Upper lobe of left lung (tissue), 6 donors: ENCODE measurements at regions not wholly inside any gene's neighbourhood (a gene's known extent, or its start where the extent isn't known, plus 50 kb on each side); places are given as distances from the start of the nearest gene placed in this dataset.
A peak's percentile ranks its signal among the peaks of the same experiment; 100 is the strongest.

Source experiments
- ATAC-seq, 2 donors: fragments of 200-7000 bp; cut with Tn5 transposase; one replicate each; pipeline ENCODE4 v1.9.1; 2022; ENCODE audit warnings: mild to moderate bottlenecking in 2 of 2, moderate library complexity in 2 of 2; ENCODE audit not compliant: low FRiP score in 2 of 2
- DNase-seq, 2 donors: peaks; one replicate each; pipeline ENCODE4 v3.0.0-alpha.2; 2019 to 2020
- H3K27ac ChIP-seq, 4 donors: fragments of 200-600 bp; sonication (generic); one replicate each; pipeline ENCODE4 v1.5.1; 2016 to 2019
- H3K27me3 ChIP-seq, 4 donors: fragments of 200-600 bp; sonication (generic); one replicate each; pipeline ENCODE4 v1.5.1; 2017 to 2019
- H3K36me3 ChIP-seq, 4 donors: fragments of 200-600 bp; sonication (generic); one replicate each; pipeline ENCODE4 v1.5.1; 2016 to 2019
- H3K4me1 ChIP-seq, 4 donors: fragments of 200-600 bp; sonication (generic); one replicate each; pipeline ENCODE4 v1.5.1; 2018 to 2019
- H3K4me3 ChIP-seq, 4 donors: fragments of 200-600 bp; sonication (generic); one replicate each; pipeline ENCODE4 v1.5.1; 2017 to 2019; ENCODE audit warnings: mild to moderate bottlenecking in 2 of 4, moderate library complexity in 1 of 4
- H3K9me3 ChIP-seq, 4 donors: fragments of 200-600 bp; sonication (generic); one replicate each; pipeline ENCODE4 v1.5.1; 2018 to 2019
- CTCF ChIP-seq, 6 experiments: fragments of 450-650 bp in 4 of 6; fragments of 200-600 bp in 2 of 6; sonication (generic) in 2 of 6; IDR thresholded peaks; one replicate each; pipeline ENCODE4 v1.5.1; 2016 to 2019; ENCODE audit warnings: antibody characterized with exemption in 6 of 6
- EP300 ChIP-seq, 4 donors: sonication (generic); formaldehyde crosslinking; IDR thresholded peaks; one replicate each; pipeline ENCODE4 v1.5.1; 2017; ENCODE audit warnings: antibody characterized with exemption in 4 of 4, control low read depth in 2 of 4
- POLR2A ChIP-seq, 4 donors: fragments of 450-650 bp; IDR thresholded peaks; one replicate each; pipeline ENCODE4 v1.5.1; 2016 to 2017; ENCODE audit warnings: antibody characterized with exemption in 4 of 4, mild to moderate bottlenecking in 2 of 4
- POLR2AphosphoS5 ChIP-seq, 2 donors: sonication (generic); formaldehyde crosslinking; IDR thresholded peaks; one replicate each; pipeline ENCODE4 v1.5.1; 2017; ENCODE audit warnings: antibody characterized with exemption in 2 of 2
- WGBS, 2 donors: methylation state at CpG; one replicate each; pipeline ENCODE4 v1.1.5; 2017 to 2018; 5-methylcytosine and 5-hydroxymethylcytosine counted together
- donor health status: DM: no; HTN: no; CAD: no; lungs with moderate emphysema.
- donor health status: DM: no; HTN: yes; CAD: no; lungs with severe emphysema.

GRCh38 chrX:3257471-3257870, 89.0 kb downstream of the MXRA5 start:
- no peak for DNase-seq
- H3K27ac ChIP-seq = no peak overlapping the region
- H3K36me3 ChIP-seq = no peaks in the 10 kb centered on the region
- TF ChIP-seq POLR2A (IDR thresholded peaks at IDR 0.05) (no peak), POLR2AphosphoS5 (IDR thresholded peaks at IDR 0.05) (no peak), CTCF (IDR thresholded peaks at IDR 0.05) (no peak), EP300 (IDR thresholded peaks at IDR 0.05) (no peak)
- H3K4me3 ChIP-seq = no peak overlapping the region
- no peaks in the 10 kb centered on the region for H3K9me3 ChIP-seq
- H3K4me1 ChIP-seq = no peaks in the 10 kb centered on the region
- ATAC-seq = no peak
- 73 to 84% methylated on average over 3 of the region's 3 CpGs for WGBS, 2 donors
- H3K27me3 ChIP-seq = no peaks in the 10 kb centered on the region

DNA sequence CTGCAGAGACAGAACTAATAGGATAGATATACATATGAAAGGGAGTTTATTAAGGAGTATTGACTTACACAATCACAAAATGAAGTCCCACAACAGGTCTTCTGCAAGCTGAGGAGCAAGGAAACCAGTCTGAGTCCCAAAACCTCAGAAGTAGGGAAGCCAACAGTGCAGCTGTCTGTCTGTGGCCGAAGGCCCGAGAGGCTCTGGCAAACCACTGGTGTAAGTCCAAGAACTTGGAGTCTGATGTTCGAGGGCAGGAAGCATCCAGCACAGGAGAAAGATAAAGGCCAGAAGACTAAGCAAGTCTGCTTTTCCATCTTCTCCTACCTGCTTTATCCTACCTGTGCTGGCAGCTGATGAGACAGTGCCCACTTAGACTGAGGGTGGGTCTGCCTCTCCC, 89.6 kb downstream of the MXRA5 start:
- H3K4me3 ChIP-seq = no peak overlapping the region
- no peaks in the 10 kb centered on the region for H3K27me3 ChIP-seq
- TF ChIP-seq POLR2A (IDR thresholded peaks at IDR 0.05) (no peak), CTCF (IDR thresholded peaks at IDR 0.05) (no peak), EP300 (IDR thresholded peaks at IDR 0.05) (no peak), POLR2AphosphoS5 (IDR thresholded peaks at IDR 0.05) (no peak)
- H3K36me3 ChIP-seq = no peaks in the 10 kb centered on the region
- no peaks in the 10 kb centered on the region for H3K4me1 ChIP-seq
- H3K9me3 ChIP-seq = no peaks in the 10 kb centered on the region
- no peak for ATAC-seq
- 83 to 86% methylated on average over 2 to 3 of the region's 3 CpGs for WGBS, 2 donors
- DNase-seq = no peak
- H3K27ac ChIP-seq = no peak overlapping the region

GRCh38 chrX:3252744-3253143, 93.7 kb downstream of the MXRA5 start:
- Histone ChIP-seq H3K4me3 (no peak overlapping the region), H3K9me3 (no peaks in the 10 kb centered on the region), H3K4me1 (no peaks in the 10 kb centered on the region), H3K36me3 (no peaks in the 10 kb centered on the region), H3K27me3 (no peaks in the 10 kb centered on the region), H3K27ac (no peak overlapping the region)
- ATAC-seq = no peak
- WGBS, 2 donors = 70 to 81% methylated on average over 3 of the region's 3 CpGs
- TF ChIP-seq POLR2AphosphoS5 (IDR thresholded peaks at IDR 0.05) = no peak
- no peak for TF ChIP-seq EP300 (IDR thresholded peaks at IDR 0.05)
- no peak for TF ChIP-seq CTCF (IDR thresholded peaks at IDR 0.05)
- no peak for TF ChIP-seq POLR2A (IDR thresholded peaks at IDR 0.05)
- DNase-seq = peak in 1 of 2 donors; percentile 22

DNA sequence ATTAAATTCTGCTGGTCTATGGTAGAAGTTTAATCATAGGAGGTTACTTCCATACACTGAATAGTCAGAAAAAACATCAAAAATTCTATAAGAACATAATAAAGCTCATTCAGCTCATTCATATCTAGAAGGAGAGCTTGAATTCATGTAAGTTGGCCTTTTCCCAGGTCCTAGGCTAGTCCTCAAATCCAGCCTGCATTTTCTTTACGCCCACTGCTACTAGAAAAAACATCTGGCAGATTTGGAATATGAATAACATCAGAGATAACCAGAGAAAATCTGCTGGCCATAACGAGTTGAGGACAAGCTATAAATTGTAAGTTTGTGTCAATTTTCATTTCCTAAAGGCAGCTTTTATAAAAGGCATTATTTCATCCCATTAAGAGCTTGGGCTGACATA, 95.5 kb downstream of the MXRA5 start:
- Histone ChIP-seq H3K9me3 (no peaks in the 10 kb centered on the region), H3K27ac (no peak overlapping the region), H3K27me3 (no peaks in the 10 kb centered on the region), H3K4me1 (no peaks in the 10 kb centered on the region), H3K36me3 (no peaks in the 10 kb centered on the region), H3K4me3 (no peak overlapping the region)
- no peak for DNase-seq
- 65 to 74% methylated on average over 2 of the region's 2 CpGs for WGBS, 2 donors
- TF ChIP-seq POLR2A (IDR thresholded peaks at IDR 0.05) (no peak), POLR2AphosphoS5 (IDR thresholded peaks at IDR 0.05) (no peak), CTCF (IDR thresholded peaks at IDR 0.05) (no peak), EP300 (IDR thresholded peaks at IDR 0.05) (no peak)
- no peak for ATAC-seq

DNA sequence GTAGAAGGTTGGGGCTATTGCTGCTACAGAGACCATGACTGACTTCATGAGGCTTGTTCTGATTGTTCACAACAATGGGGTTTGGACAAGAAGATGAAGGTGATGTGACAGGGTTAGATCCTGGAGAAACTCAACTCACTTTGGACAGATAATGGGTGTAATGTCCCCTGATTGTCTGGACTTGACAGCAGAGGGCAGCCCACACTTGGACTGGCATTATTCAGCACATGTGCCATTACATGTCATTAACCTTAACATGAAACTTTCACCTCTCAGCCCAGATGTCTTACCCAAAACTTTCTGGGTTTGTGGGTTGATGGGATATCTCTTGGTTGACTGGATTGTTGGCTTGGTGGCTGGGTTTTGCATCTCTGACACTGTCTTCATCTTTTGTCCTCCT, 101.5 kb downstream of the MXRA5 start:
- Histone ChIP-seq H3K36me3 (no peaks in the 10 kb centered on the region), H3K9me3 (no peaks in the 10 kb centered on the region), H3K4me3 (no peak overlapping the region), H3K27ac (no peak overlapping the region), H3K27me3 (no peaks in the 10 kb centered on the region), H3K4me1 (no peaks in the 10 kb centered on the region)
- DNase-seq = no peak
- no peak for TF ChIP-seq POLR2A (IDR thresholded peaks at IDR 0.05)
- no peak for TF ChIP-seq POLR2AphosphoS5 (IDR thresholded peaks at IDR 0.05)
- no peak for TF ChIP-seq CTCF (IDR thresholded peaks at IDR 0.05)
- no peak for TF ChIP-seq EP300 (IDR thresholded peaks at IDR 0.05)
- ATAC-seq = no peak
